Mammary epithelial cell (primary cell): ENCODE measurements at regions not wholly inside any gene's neighbourhood (a gene's known extent, or its start where the extent isn't known, plus 50 kb on each side); places are given as distances from the start of the nearest gene placed in this dataset.

Source experiments
- EZH2 ChIP-seq: IDR thresholded peaks from 2 replicates; pipeline ENCODE4 v1.6.1; 2012; ENCODE audit warnings: low read length, inconsistent platforms, borderline replicate concordance
- TF ChIP-seq, protein P1 (sequence below), 2 donors: IDR thresholded peaks in 1 of 2; conservative IDR thresholded peaks in 1 of 2; 2 replicates each; pipeline ENCODE4 v1.5.1; 2011 to 2012; ENCODE audit warnings: inconsistent platforms in 2 of 2, low read length in 2 of 2, mild to moderate bottlenecking in 2 of 2, control low read depth in 1 of 2, low read depth in 1 of 2; ENCODE audit not compliant: insufficient read depth in 1 of 2; ENCODE audit errors: extremely low read depth in 1 of 2

DNA sequence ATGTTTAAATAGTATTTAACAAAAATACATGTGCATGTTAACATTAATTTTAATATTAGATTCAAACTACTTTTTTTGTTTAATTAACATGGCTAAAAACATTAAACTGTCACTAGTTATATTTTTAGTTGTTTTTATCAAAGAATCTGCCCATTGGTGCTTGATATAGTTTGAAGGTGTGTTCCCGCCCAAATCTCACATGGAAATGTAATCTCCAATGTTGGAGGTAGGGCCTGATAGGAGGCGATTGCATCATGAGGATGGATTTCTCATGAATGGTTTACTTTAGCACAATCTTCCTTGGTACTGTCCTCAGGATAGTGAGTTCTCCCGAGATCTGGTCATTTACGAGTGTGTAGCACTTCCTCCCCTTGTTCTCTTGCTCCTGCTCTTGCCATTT, 2459.4 kb downstream of the PCDH9 start:
- TF ChIP-seq, protein P1, sequence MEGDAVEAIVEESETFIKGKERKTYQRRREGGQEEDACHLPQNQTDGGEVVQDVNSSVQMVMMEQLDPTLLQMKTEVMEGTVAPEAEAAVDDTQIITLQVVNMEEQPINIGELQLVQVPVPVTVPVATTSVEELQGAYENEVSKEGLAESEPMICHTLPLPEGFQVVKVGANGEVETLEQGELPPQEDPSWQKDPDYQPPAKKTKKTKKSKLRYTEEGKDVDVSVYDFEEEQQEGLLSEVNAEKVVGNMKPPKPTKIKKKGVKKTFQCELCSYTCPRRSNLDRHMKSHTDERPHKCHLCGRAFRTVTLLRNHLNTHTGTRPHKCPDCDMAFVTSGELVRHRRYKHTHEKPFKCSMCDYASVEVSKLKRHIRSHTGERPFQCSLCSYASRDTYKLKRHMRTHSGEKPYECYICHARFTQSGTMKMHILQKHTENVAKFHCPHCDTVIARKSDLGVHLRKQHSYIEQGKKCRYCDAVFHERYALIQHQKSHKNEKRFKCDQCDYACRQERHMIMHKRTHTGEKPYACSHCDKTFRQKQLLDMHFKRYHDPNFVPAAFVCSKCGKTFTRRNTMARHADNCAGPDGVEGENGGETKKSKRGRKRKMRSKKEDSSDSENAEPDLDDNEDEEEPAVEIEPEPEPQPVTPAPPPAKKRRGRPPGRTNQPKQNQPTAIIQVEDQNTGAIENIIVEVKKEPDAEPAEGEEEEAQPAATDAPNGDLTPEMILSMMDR (conservative IDR thresholded peaks at IDR 0.05 in 1 of 2, IDR thresholded peaks at IDR 0.05 in 1 of 2; ENCODE audit: extremely low read depth in 1 of 2, insufficient read depth in 1 of 2, low read depth in 1 of 2, low read length in 2 of 2), result no peak
- no peak for TF ChIP-seq EZH2
